ENCODE measurements at regions not wholly inside any gene's neighbourhood (a gene's known extent, or its start where the extent isn't known, plus 50 kb on each side); places are given as distances from the start of the nearest gene placed in this dataset.

DNA sequence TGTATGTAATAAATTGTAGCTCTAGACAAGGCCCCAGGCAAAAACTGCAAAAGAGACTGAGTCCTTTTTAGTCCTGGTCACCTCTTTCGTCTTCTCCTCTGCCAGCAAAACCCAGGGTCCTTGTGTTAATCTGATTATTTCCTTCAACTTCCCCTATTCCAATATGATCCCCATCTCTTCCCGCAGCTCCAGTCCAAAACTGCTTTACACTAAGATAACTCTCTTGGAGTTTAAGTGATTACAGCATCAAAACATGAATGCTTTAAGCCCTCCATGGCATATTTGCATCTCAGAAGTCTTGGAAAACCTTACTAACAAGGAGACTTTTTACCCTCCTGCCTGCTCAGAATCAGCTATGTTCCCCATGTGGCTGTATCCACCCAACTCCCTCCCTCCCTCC is 59.3 kb downstream of the MAGEA1 start (continued):
- TF ChIP-seq, protein P1, sequence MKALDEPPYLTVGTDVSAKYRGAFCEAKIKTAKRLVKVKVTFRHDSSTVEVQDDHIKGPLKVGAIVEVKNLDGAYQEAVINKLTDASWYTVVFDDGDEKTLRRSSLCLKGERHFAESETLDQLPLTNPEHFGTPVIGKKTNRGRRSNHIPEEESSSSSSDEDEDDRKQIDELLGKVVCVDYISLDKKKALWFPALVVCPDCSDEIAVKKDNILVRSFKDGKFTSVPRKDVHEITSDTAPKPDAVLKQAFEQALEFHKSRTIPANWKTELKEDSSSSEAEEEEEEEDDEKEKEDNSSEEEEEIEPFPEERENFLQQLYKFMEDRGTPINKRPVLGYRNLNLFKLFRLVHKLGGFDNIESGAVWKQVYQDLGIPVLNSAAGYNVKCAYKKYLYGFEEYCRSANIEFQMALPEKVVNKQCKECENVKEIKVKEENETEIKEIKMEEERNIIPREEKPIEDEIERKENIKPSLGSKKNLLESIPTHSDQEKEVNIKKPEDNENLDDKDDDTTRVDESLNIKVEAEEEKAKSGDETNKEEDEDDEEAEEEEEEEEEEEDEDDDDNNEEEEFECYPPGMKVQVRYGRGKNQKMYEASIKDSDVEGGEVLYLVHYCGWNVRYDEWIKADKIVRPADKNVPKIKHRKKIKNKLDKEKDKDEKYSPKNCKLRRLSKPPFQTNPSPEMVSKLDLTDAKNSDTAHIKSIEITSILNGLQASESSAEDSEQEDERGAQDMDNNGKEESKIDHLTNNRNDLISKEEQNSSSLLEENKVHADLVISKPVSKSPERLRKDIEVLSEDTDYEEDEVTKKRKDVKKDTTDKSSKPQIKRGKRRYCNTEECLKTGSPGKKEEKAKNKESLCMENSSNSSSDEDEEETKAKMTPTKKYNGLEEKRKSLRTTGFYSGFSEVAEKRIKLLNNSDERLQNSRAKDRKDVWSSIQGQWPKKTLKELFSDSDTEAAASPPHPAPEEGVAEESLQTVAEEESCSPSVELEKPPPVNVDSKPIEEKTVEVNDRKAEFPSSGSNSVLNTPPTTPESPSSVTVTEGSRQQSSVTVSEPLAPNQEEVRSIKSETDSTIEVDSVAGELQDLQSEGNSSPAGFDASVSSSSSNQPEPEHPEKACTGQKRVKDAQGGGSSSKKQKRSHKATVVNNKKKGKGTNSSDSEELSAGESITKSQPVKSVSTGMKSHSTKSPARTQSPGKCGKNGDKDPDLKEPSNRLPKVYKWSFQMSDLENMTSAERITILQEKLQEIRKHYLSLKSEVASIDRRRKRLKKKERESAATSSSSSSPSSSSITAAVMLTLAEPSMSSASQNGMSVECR (CRISPR knock-in tag; IDR thresholded peaks at IDR 0.05) = no peak
- no peak for TF ChIP-seq ZNF431 (CRISPR knock-in tag; IDR thresholded peaks at IDR 0.05)
- no peak for TF ChIP-seq LARP7 (IDR thresholded peaks at IDR 0.05)
- TF ChIP-seq SMAD1 (IDR thresholded peaks at IDR 0.05; ENCODE audit: low read depth, low read length, partially characterized antibody) = no peak
- TF ChIP-seq, protein P2, sequence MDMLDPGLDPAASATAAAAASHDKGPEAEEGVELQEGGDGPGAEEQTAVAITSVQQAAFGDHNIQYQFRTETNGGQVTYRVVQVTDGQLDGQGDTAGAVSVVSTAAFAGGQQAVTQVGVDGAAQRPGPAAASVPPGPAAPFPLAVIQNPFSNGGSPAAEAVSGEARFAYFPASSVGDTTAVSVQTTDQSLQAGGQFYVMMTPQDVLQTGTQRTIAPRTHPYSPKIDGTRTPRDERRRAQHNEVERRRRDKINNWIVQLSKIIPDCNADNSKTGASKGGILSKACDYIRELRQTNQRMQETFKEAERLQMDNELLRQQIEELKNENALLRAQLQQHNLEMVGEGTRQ (CRISPR knock-in tag; IDR thresholded peaks at IDR 0.05) = no peak
- TF ChIP-seq DNMT1 (IDR thresholded peaks at IDR 0.05) = no peak
- TF ChIP-seq, protein P3, sequence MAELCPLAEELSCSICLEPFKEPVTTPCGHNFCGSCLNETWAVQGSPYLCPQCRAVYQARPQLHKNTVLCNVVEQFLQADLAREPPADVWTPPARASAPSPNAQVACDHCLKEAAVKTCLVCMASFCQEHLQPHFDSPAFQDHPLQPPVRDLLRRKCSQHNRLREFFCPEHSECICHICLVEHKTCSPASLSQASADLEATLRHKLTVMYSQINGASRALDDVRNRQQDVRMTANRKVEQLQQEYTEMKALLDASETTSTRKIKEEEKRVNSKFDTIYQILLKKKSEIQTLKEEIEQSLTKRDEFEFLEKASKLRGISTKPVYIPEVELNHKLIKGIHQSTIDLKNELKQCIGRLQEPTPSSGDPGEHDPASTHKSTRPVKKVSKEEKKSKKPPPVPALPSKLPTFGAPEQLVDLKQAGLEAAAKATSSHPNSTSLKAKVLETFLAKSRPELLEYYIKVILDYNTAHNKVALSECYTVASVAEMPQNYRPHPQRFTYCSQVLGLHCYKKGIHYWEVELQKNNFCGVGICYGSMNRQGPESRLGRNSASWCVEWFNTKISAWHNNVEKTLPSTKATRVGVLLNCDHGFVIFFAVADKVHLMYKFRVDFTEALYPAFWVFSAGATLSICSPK (IDR thresholded peaks at IDR 0.05; ENCODE audit: borderline replicate concordance) = no peak

Data from K562 (cell line).